TTC549 (cell line): ENCODE measurements at regions not wholly inside any gene's neighbourhood (a gene's known extent, or its start where the extent isn't known, plus 50 kb on each side); places are given as distances from the start of the nearest gene placed in this dataset.

ENCODE experiments used
- FAIRE-seq: peaks from 2 replicates; lab custom pipeline; 2012; peaks lifted over from hg19 to GRCh38; lab: Jason Lieb, UNC

GRCh38 chr13:74657765-74658164, 523.6 kb upstream of the KLF12 start:
- FAIRE-seq: no peak

GRCh38 chr13:74651121-74651520, 516.9 kb upstream of the KLF12 start:
- no peak for FAIRE-seq

- FAIRE-seq: no peak
These were observed 513.8 kb upstream of the KLF12 start for GRCh38 chr13:74647991-74648390.

DNA sequence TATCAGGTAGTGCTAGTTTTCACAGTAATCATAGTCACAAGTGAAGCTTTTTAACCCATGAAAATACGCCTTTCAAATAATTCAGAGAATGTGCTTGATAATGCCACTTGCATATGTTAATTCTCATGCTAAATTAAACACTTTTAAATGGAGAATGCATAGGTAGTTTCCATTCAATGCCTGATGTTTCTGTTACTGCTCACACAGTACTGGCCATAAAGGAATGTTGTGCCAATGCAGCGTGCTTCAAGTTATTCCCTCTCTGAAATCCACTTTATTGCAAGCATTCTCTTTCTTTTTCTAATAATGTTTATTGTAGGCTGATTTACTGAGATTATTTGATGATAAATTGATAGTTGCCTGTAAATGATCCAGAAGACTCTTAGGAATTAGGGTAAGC, 513.0 kb upstream of the KLF12 start:
- FAIRE-seq: no peak

- no peak for FAIRE-seq
These were observed 511.9 kb upstream of the KLF12 start for GRCh38 chr13:74646091-74646490.

- FAIRE-seq: no peak
These were observed 511.4 kb upstream of the KLF12 start for GRCh38 chr13:74645586-74645985.

DNA sequence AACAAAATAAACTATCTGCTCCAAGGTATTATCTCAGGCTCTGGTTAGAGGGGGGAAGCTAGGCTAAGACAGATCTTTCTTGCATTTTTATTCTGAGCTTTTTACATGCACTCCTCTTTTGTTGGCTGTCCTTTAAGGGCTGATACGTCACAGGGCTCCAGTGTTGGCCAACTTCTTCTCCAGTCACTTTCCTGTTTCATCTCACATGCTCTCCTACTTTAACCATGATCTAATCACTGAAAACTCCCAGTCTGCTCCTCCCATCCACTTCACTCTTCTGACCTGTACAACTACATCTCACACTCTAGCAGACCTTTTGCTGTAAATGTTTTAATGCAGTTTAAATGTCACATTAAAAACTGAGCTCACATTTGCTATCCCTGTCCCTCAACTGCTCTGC, 510.0 kb upstream of the KLF12 start:
- no peak for FAIRE-seq

DNA sequence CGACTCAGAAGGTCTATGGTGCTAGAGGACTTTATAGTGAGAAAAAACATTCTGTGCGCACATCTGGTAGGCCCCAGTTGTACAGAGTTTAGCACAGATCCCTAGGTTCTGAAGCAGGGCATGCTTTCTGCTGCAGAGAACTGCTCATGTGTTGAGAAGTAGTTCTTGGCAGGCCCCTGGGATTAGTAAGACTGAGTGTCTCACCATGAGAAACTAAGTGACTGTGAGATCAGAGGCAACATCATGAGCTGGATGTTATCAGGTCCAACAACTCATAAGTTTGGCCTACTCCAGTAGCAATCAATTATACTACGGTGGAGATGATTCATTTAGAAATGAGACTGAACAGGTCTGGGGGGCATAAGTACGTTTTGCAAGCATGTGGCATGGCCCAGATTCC, 507.4 kb upstream of the KLF12 start:
- no peak for FAIRE-seq

- no peak for FAIRE-seq
These were observed 499.5 kb upstream of the KLF12 start for GRCh38 chr13:74633734-74634133.

DNA sequence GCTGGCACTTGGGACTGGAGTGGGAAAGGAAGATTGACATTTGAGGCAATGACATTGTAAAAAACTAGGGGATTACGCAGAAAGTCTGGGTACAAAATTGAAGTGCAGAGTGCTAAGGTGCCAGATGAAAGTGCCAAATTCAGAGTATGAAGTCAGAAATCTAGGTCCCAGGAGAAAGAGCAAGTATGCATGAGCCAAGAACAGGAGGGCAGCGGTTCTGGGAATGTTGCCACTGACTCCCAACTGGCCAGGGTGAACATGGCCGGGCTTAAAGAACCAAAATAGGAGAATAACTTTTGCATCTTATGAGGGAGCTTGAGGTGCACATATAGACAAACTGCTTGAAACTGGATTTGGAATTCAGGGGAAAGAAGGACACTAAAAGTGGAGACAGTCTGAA, 495.8 kb upstream of the KLF12 start:
- FAIRE-seq: no peak

GRCh38 chr13:74625541-74625940, 491.3 kb upstream of the KLF12 start:
- no peak for FAIRE-seq

- FAIRE-seq: no peak
These were observed 489.6 kb upstream of the KLF12 start for GRCh38 chr13:74623761-74624160.

GRCh38 chr13:74622284-74622683, 488.1 kb upstream of the KLF12 start:
- FAIRE-seq: no peak

DNA sequence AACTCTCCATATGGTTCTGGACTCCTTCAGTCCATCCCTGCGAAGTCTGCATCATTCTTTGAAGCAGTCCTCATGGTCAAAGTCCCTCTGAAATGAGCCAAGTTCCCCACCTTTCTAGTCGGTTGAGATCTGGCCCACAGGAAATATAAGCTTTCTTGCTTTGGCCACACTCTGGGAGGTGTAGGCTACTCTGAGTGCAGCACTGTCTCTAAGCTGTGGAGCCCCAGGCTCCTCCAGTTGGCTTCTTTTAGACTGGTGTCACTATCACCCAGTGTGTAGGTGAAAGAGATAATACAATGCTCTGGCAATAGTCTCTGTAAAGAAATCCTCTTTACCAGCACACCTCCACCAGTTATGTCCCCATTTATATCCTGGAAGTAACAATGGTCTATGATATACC, 486.5 kb upstream of the KLF12 start:
- no peak for FAIRE-seq

GRCh38 chr13:74620308-74620707, 486.1 kb upstream of the KLF12 start:
- FAIRE-seq: no peak

DNA sequence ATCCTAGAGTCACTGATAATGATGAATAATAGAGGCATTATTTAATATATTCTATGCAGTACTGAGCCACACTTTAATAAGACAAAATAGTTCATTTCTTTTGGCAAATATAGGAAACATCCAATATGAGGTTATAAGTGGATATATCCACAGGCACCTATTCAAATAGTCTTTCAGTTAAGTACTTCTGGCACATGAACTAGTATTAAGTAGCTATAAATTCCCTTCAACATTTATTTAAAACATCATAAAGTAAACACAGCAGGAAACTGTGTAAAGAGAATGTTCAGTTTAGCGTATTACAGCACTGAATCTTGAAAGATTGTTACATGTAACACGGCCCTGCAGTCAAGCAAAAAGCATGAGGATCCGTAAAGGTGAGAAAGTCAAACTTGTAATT, 463.3 kb upstream of the KLF12 start:
- no peak for FAIRE-seq

DNA sequence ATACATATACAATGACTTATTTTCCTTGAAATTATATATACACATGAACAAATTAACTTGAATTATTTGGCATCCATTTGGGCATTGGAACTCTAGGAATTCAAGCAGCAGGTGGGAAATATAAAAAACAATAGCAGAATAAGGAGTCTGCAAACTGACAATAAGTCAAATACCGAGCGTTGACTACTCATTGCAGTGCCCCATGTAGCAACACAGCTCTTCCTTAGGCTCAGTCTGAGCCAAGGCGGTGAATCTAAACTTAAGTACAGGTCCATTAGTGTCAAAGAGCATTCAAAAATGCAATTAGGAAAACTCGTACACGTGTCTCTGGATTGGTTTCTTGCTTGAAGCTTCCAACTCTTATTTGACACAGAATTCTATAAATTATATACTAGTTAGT, 462.5 kb upstream of the KLF12 start:
- no peak for FAIRE-seq

DNA sequence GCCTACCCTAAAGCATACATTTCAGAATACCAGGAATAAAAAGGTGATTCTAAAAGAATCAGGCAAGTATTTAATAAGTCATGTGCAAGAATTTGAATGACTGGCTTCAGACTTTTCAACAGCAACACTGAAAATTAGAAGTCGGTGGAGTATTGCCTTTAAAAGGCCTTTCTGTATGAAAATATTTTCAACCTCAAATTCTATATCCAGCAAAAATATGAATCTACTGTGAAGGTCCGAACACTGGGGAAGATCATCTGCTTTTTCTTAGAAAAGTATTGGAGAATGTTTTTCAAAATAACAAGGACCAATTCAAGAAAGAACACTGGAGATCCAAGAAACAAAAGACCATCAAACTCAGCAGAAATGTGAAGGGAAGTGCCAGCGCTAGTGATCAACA, 459.5 kb upstream of the KLF12 start:
- FAIRE-seq: no peak

- no peak for FAIRE-seq
These were observed 452.6 kb upstream of the KLF12 start for GRCh38 chr13:74586847-74587246.

DNA sequence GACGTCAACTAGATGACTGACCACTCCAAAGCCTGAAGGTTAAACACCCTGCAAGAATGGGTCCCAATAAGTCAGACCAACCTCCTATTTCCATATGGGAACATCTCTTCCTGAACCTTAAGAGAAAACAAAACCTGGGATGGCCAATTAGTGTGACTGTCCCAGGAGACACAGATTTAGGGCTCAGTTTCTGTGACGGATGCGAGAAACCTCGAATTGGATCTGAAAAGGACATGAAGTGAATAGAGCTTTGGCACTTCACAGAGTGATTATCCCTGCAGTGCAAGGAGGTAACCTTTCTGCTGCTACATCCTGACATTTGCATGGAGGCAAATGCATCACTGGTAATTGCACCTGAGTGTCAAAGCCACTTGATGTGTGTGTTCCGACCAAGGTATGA, 442.2 kb upstream of the KLF12 start:
- FAIRE-seq: no peak

GRCh38 chr13:74575729-74576125, 441.5 kb upstream of the KLF12 start:
- FAIRE-seq: no peak

DNA sequence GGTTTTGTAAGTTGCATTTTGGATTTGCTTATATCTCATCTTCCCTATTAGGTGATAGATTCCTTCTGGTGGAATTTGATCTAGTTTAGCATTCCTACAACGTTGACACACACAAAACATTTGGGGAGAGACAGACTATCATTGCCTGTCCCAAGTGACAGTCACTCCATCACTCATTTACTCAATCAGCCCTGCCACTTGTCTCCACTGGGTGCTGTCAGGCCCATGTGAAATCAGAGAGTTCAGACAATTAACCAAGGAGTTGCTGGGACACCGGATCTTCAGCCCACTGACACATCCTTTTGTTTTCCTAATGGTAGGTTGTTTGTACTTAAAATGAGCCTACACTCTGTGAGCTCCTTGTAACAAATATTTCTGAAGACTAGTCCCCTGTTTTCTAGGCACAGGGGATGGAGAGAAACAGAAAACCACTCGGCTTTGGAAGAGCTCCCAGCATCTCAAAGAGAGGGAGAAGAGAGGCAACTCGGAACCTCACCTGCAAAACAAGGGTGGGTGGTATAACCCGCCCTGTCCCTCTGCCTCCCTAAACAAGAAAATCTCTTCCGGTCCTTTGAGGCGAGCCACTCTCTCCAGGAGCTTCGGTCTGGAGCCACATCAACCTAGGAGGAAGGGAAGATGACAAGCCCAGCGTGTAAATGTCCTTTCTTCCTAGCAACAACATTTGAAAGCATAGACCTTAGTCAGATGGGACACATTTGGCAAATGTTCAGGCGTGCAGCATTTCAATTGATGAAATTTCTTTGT, 440.9 kb upstream of the KLF12 start:
- FAIRE-seq: no peak

DNA sequence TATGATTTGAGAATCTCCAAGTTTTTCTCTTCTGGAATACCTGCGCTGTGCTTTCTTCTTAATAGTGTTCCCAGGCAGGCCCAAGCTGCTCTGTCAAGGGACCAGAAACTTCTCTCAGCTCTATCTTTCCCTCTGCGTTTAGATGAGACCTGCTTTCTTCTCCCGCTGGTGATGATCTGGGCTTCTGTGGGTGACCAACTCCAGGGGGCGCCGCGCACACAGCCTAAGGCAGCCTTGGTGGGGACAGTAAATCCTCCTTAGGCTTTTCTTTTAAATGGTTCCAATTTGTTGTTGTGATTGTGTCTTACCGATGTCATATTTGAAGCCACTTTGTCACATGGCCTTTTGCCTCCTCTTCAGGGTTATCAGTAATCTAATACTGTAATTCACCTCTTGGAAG, 439.4 kb upstream of the KLF12 start:
- no peak for FAIRE-seq

- no peak for FAIRE-seq
These were observed 437.6 kb upstream of the KLF12 start for GRCh38 chr13:74571811-74572210.

DNA sequence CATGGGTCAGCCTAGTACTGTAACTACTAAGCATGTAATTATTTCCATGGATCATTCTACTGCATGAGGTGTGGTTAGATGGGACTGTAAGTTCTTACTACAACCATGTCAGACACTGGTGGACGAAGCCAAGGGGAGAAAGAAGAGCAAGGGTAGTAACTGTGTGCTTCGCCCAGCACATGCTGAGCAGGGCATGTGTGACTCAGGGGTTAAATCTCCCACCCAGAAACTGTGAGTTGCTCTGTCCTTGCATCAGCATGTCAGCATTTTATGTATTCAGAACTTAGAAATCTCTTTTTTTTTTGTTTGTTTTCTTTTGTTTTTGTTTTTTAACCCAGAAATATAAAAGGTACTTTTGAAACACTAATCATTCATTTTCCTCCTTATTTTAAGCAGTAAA, 436.6 kb upstream of the KLF12 start:
- FAIRE-seq: no peak
